ENCODE measurements at regions not wholly inside any gene's neighbourhood (a gene's known extent, or its start where the extent isn't known, plus 50 kb on each side); places are given as distances from the start of the nearest gene placed in this dataset.
A peak's percentile ranks its signal among the peaks of the same experiment; 100 is the strongest.

DNA sequence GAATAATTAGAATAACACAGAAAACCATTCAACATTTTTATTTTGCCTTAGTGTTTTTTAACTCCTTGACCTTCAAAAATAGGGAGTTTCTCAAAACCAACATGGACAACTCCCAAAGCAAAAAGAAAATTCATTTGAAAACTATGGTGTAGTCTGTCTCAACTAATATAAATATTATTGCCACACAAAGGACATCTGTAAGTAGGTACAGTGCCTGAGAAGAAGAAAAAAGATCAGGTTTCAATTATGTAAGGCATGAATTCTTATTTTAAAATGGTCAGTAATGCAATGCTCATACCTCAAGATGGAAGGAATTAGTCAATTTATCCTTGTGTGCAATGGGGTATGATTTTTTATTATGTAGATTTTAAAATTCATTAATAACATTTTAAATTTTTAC, 109.6 kb upstream of the CNTLN start:
- DNase-seq (ENCODE audit: low read depth): no peak
- H3K4me3 ChIP-seq (ENCODE audit: low read depth, low read length): no peak overlapping the region
- TF ChIP-seq MYC (IDR thresholded peaks at IDR 0.05; ENCODE audit: low read depth, low read length) (no peak), POLR2A (IDR thresholded peaks at IDR 0.05; ENCODE audit: extremely low read depth, insufficient read length) (no peak)
- TF ChIP-seq, protein P1, sequence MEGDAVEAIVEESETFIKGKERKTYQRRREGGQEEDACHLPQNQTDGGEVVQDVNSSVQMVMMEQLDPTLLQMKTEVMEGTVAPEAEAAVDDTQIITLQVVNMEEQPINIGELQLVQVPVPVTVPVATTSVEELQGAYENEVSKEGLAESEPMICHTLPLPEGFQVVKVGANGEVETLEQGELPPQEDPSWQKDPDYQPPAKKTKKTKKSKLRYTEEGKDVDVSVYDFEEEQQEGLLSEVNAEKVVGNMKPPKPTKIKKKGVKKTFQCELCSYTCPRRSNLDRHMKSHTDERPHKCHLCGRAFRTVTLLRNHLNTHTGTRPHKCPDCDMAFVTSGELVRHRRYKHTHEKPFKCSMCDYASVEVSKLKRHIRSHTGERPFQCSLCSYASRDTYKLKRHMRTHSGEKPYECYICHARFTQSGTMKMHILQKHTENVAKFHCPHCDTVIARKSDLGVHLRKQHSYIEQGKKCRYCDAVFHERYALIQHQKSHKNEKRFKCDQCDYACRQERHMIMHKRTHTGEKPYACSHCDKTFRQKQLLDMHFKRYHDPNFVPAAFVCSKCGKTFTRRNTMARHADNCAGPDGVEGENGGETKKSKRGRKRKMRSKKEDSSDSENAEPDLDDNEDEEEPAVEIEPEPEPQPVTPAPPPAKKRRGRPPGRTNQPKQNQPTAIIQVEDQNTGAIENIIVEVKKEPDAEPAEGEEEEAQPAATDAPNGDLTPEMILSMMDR (IDR thresholded peaks at IDR 0.05; ENCODE audit: low read depth, low read length): no peak
- TF ChIP-seq, protein P2, sequence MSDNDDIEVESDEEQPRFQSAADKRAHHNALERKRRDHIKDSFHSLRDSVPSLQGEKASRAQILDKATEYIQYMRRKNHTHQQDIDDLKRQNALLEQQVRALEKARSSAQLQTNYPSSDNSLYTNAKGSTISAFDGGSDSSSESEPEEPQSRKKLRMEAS (IDR thresholded peaks at IDR 0.05; ENCODE audit: low read depth, low read length): no peak

DNA sequence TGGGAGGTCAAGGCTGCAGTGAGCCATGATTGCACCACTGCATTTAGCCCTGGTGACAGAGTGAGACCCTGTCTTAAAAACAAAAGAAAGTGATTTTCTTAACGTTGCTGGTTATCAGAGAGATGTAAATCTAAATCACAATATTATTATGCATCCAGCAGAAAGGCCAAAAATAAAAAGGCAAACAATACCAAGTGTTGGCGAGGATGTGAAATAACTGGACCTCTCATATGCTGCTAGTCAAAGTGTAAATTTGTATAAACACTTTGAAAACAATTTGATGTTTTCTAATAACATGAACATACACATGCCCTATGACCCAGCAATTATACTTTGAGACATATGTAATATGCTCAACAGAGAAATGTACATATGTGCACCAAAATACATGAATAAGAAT, 110.7 kb upstream of the CNTLN start:
- H3K4me3 ChIP-seq (ENCODE audit: low read depth, low read length): no peak overlapping the region
- TF ChIP-seq, protein P2 (IDR thresholded peaks at IDR 0.05; ENCODE audit: low read depth, low read length): no peak
- TF ChIP-seq MYC (IDR thresholded peaks at IDR 0.05; ENCODE audit: low read depth, low read length): no peak
- TF ChIP-seq, protein P1 (IDR thresholded peaks at IDR 0.05; ENCODE audit: low read depth, low read length): no peak
- TF ChIP-seq POLR2A (IDR thresholded peaks at IDR 0.05; ENCODE audit: extremely low read depth, insufficient read length): no peak

DNA sequence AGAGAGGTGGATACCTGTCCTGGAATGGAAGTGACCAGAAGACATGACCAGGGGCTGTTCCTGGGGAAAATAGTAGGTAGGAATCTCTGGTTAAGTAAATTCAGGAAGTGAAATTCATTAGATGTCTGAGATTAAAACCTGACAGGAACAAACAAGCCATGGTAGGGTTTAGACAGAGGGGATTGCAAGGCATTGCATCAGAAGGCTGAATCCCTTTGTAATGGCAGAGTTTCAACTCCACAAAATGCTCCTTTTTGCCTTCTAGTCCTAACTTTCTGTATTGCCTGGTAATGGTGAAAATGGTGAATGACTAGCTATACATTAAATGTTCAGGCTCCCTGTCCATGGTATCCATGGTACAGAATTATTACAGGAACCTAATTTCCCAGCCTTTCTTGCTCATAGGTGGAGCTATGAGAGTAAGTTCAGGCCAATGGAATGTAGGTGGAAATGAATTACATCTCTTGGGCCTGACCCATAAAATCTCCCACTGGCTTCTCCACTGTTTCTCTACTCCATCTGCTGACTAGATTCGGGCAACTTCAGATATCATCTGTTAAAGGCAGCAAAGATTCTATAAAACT, 113.4 kb upstream of the CNTLN start:
- DNase-seq (ENCODE audit: low read depth): peak; percentile 52
- TF ChIP-seq, protein P1 (IDR thresholded peaks at IDR 0.05; ENCODE audit: low read depth, low read length): no peak
- TF ChIP-seq, protein P2 (IDR thresholded peaks at IDR 0.05; ENCODE audit: low read depth, low read length): no peak
- TF ChIP-seq POLR2A (IDR thresholded peaks at IDR 0.05; ENCODE audit: extremely low read depth, insufficient read length): no peak
- no peak overlapping the region for H3K4me3 ChIP-seq (ENCODE audit: low read depth, low read length)

More for the DNA sequence above, 110.7 kb upstream of the CNTLN start:
- DNase-seq (ENCODE audit: low read depth): no peak

DNA sequence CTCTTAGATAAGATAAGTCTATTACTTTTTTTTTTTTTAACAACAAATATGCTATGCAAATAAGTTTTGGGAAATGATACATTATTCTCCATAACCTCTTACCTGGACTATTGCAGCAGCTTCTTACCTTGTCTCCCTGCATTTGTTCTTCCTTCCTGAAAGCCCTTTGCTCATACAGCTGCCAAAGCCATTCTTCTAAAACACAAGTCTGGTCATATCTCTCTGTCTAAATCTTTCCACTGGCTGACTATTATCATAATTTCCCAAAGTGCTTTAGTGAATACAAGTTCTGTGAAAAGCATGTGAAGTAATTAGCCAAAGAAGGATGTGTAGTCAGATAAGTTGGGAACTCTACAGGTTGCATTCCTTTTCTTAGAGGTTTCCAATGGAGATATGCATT, 115.4 kb upstream of the CNTLN start:
- no peak for DNase-seq (ENCODE audit: low read depth)
- TF ChIP-seq, protein P2 (IDR thresholded peaks at IDR 0.05; ENCODE audit: low read depth, low read length): no peak
- TF ChIP-seq MYC (IDR thresholded peaks at IDR 0.05; ENCODE audit: low read depth, low read length) (no peak), POLR2A (IDR thresholded peaks at IDR 0.05; ENCODE audit: extremely low read depth, insufficient read length) (no peak)
- TF ChIP-seq, protein P1 (IDR thresholded peaks at IDR 0.05; ENCODE audit: low read depth, low read length): no peak
- no peak overlapping the region for H3K4me3 ChIP-seq (ENCODE audit: low read depth, low read length)

DNA sequence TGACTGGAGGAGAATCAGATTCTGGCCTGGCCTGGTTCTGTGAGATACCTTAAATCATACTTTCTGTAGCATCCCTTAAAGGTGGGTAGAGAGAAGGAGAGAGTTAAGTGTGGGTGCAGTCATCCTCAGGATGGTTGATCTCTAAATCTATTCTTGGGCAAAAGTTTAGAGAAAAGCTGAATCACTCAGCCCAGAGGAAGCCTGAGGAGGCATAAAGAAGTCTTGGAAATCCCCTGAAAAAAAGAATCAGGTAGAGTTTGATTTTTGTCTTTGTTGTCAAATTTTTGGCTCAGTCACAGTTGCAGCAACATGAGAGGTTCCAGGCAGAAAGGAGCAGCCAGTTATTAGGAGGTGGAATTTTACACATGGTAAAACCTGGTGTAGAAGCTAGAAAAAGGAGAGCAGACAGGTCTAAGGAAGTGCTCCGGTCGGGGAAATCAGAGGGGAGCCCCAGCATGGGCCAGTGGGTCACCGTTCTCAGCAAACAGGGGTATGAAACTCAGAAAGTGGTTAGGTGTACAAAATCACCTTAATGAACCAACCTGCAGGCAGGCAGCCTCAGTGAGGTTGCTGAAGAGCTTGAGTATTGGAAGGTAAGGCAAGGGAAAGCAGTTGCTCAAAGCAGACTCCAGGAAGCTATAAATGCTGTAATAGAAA, 116.2 kb upstream of the CNTLN start:
- H3K4me3 ChIP-seq (ENCODE audit: low read depth, low read length): no peak overlapping the region
- TF ChIP-seq, protein P1 (IDR thresholded peaks at IDR 0.05; ENCODE audit: low read depth, low read length): no peak
- TF ChIP-seq POLR2A (IDR thresholded peaks at IDR 0.05; ENCODE audit: extremely low read depth, insufficient read length) (no peak), MYC (IDR thresholded peaks at IDR 0.05; ENCODE audit: low read depth, low read length) (no peak)
- TF ChIP-seq, protein P2 (IDR thresholded peaks at IDR 0.05; ENCODE audit: low read depth, low read length): no peak
- no peak for DNase-seq (ENCODE audit: low read depth)
